GM18870 (cell line): ENCODE measurements at regions not wholly inside any gene's neighbourhood (a gene's known extent, or its start where the extent isn't known, plus 50 kb on each side); places are given as distances from the start of the nearest gene placed in this dataset.

Experiments
- ATAC-seq: cut with Tn5 transposase; IDR thresholded peaks from one replicate; pipeline ENCODE4 v1.9.1; 2021; ENCODE audit warnings: moderate library complexity; ENCODE audit not compliant: unreplicated experiment

- ATAC-seq = no peak
Measured at GRCh38 chr11:45036010-45036409, 85.3 kb upstream of the TP53I11 start.

- ATAC-seq = no peak
Measured at GRCh38 chr11:45036733-45037132, 86.0 kb upstream of the TP53I11 start.

- ATAC-seq = no peak
Measured at GRCh38 chr11:45037434-45038005, 86.8 kb upstream of the TP53I11 start.

- ATAC-seq = no peak
Measured at GRCh38 chr11:45038923-45039322, 88.2 kb upstream of the TP53I11 start.

- no peak for ATAC-seq
Measured at GRCh38 chr11:45041596-45041995, 90.9 kb upstream of the TP53I11 start.

GRCh38 chr11:45042560-45042959 lies 91.9 kb upstream of the TP53I11 start:
- ATAC-seq = no peak

- ATAC-seq = no peak
Measured at GRCh38 chr11:45043755-45044475, 93.2 kb upstream of the TP53I11 start.

- ATAC-seq = no peak
Measured at GRCh38 chr11:45045683-45046471, 95.2 kb upstream of the TP53I11 start.

GRCh38 chr11:45048313-45048841 lies 97.7 kb upstream of the TP53I11 start:
- ATAC-seq = no peak

GRCh38 chr11:45048870-45049691 lies 97.4 kb upstream of the PRDM11 start:
- no peak for ATAC-seq

GRCh38 chr11:45050111-45050510 lies 96.3 kb upstream of the PRDM11 start:
- ATAC-seq = no peak

GRCh38 chr11:45051621-45052020 lies 94.8 kb upstream of the PRDM11 start:
- no peak for ATAC-seq

GRCh38 chr11:45052361-45052760 lies 94.1 kb upstream of the PRDM11 start:
- no peak for ATAC-seq

- ATAC-seq = no peak
Measured at GRCh38 chr11:45053736-45054446, 92.5 kb upstream of the PRDM11 start.

- no peak for ATAC-seq
Measured at GRCh38 chr11:45054956-45055355, 91.5 kb upstream of the PRDM11 start.

GRCh38 chr11:45056529-45056928 lies 89.9 kb upstream of the PRDM11 start:
- no peak for ATAC-seq

GRCh38 chr11:45057938-45058646 lies 88.3 kb upstream of the PRDM11 start:
- no peak for ATAC-seq

GRCh38 chr11:45058647-45058950 lies 87.8 kb upstream of the PRDM11 start:
- ATAC-seq = no peak

- ATAC-seq = no peak
Measured at GRCh38 chr11:45060707-45061106, 85.7 kb upstream of the PRDM11 start.

GRCh38 chr11:45061641-45062040 lies 84.8 kb upstream of the PRDM11 start:
- ATAC-seq = no peak
